GM20000 (cell line): ENCODE measurements at regions not wholly inside any gene's neighbourhood (a gene's known extent, or its start where the extent isn't known, plus 50 kb on each side); places are given as distances from the start of the nearest gene placed in this dataset.

Experiments used
- DNase-seq: peaks from one replicate; pipeline ENCODE4 v3.0.0; 2012; ENCODE audit warnings: low spot score
- CTCF ChIP-seq: IDR thresholded peaks from 2 replicates; pipeline ENCODE4 v1.5.1; 2012; ENCODE audit warnings: mild to moderate bottlenecking, control low read depth; ENCODE audit errors: extremely low read depth, missing control alignments

- no peak for DNase-seq
- no peak for TF ChIP-seq CTCF
These were observed 499.8 kb downstream of the LIG4 start for GRCh38 chr13:107715496-107715895.

- no peak for DNase-seq
These were observed 502.0 kb downstream of the LIG4 start for GRCh38 chr13:107713314-107713713.

GRCh38 chr13:107712145-107712860 is 503.0 kb downstream of the LIG4 start:
- DNase-seq: no peak
- TF ChIP-seq CTCF: no peak

More at GRCh38 chr13:107713314-107713713, 502.0 kb downstream of the LIG4 start:
- no peak for TF ChIP-seq CTCF

GRCh38 chr13:107690181-107690580 is 525.2 kb downstream of the LIG4 start:
- DNase-seq: no peak
- no peak for TF ChIP-seq CTCF

GRCh38 chr13:107685876-107686275 is 529.5 kb downstream of the LIG4 start:
- no peak for TF ChIP-seq CTCF
- no peak for DNase-seq

- DNase-seq: no peak
- TF ChIP-seq CTCF: no peak
These were observed 533.7 kb downstream of the LIG4 start for GRCh38 chr13:107681600-107681999.

- no peak for DNase-seq
- no peak for TF ChIP-seq CTCF
These were observed 535.2 kb downstream of the LIG4 start for GRCh38 chr13:107680115-107680514.
